ENCODE measurements at regions not wholly inside any gene's neighbourhood (a gene's known extent, or its start where the extent isn't known, plus 50 kb on each side); places are given as distances from the start of the nearest gene placed in this dataset.

DNA sequence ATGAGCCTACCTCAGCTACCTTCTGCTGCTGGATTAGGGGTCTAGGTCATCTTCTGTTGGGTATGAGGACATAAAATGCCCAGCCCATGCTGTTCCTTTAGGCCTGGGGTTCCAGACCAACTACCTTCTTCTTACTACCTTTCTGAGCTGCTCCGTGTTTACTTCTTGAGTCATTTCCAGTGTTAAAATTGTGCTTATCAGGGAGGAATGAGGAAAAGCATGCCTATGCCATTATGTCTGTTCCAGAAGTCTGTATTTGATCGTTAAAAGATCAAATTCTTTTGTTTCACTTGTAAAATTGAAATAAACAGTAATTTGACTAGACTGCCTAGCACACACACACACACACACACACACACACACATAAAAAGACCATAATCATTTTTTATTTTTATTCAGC lies 1912.7 kb upstream of the TENM3 start:
- TF ChIP-seq, protein P1, sequence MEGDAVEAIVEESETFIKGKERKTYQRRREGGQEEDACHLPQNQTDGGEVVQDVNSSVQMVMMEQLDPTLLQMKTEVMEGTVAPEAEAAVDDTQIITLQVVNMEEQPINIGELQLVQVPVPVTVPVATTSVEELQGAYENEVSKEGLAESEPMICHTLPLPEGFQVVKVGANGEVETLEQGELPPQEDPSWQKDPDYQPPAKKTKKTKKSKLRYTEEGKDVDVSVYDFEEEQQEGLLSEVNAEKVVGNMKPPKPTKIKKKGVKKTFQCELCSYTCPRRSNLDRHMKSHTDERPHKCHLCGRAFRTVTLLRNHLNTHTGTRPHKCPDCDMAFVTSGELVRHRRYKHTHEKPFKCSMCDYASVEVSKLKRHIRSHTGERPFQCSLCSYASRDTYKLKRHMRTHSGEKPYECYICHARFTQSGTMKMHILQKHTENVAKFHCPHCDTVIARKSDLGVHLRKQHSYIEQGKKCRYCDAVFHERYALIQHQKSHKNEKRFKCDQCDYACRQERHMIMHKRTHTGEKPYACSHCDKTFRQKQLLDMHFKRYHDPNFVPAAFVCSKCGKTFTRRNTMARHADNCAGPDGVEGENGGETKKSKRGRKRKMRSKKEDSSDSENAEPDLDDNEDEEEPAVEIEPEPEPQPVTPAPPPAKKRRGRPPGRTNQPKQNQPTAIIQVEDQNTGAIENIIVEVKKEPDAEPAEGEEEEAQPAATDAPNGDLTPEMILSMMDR (IDR thresholded peaks at IDR 0.05) = no peak
- TF ChIP-seq POLR2A (IDR thresholded peaks at IDR 0.05) (no peak), POLR2AphosphoS5 (IDR thresholded peaks at IDR 0.05) (no peak)
